Uterus (tissue), 2 donors: ENCODE measurements at regions not wholly inside any gene's neighbourhood (a gene's known extent, or its start where the extent isn't known, plus 50 kb on each side); places are given as distances from the start of the nearest gene placed in this dataset.

Experiments used
- POLR2A ChIP-seq, 2 donors: fragments of 450-650 bp; IDR thresholded peaks; one replicate each; pipeline ENCODE4 v1.6.1; 2016; ENCODE audit warnings: antibody characterized with exemption in 2 of 2, mild to moderate bottlenecking in 1 of 2, moderate library complexity in 1 of 2
- TF ChIP-seq, protein P1 (sequence below), 4 experiments: fragments of 200-600 bp in 2 of 4; fragments of 450-650 bp in 2 of 4; sonication (generic) in 2 of 4; IDR thresholded peaks; one replicate each; pipeline ENCODE4 v1.5.1; 2016 to 2019; ENCODE audit warnings: antibody characterized with exemption in 4 of 4, mild to moderate bottlenecking in 2 of 4, moderate library complexity in 1 of 4

- TF ChIP-seq POLR2A (IDR thresholded peaks at IDR 0.05), result no peak
- TF ChIP-seq, protein P1, sequence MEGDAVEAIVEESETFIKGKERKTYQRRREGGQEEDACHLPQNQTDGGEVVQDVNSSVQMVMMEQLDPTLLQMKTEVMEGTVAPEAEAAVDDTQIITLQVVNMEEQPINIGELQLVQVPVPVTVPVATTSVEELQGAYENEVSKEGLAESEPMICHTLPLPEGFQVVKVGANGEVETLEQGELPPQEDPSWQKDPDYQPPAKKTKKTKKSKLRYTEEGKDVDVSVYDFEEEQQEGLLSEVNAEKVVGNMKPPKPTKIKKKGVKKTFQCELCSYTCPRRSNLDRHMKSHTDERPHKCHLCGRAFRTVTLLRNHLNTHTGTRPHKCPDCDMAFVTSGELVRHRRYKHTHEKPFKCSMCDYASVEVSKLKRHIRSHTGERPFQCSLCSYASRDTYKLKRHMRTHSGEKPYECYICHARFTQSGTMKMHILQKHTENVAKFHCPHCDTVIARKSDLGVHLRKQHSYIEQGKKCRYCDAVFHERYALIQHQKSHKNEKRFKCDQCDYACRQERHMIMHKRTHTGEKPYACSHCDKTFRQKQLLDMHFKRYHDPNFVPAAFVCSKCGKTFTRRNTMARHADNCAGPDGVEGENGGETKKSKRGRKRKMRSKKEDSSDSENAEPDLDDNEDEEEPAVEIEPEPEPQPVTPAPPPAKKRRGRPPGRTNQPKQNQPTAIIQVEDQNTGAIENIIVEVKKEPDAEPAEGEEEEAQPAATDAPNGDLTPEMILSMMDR (IDR thresholded peaks at IDR 0.05), result no peak
These were observed 486.5 kb downstream of the NUP35 start for GRCh38 chr2:183610724-183611123.
